ENCODE measurements at regions not wholly inside any gene's neighbourhood (a gene's known extent, or its start where the extent isn't known, plus 50 kb on each side); places are given as distances from the start of the nearest gene placed in this dataset.
A peak's percentile ranks its signal among the peaks of the same experiment; 100 is the strongest.

DNA sequence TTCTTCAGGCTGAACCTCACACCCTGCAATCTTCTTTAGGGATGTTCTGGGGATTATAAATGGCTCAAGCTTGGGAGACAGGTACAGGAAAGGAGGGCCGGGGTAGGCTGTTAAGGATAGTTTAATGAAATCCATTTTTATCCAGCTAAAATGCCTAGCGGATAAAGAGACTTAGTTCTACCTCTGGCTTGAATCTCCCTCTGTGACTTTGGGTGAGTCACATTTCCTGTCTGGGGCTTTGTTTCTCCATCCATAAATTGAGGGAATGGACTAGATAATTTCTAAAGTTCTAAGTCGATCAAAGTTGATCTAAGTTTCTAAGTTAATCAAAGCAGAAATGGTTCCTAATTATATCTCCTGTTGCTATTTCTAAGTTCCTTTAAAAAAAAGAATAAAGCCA is 319.6 kb upstream of the E2F7 start:
- no peak overlapping the region for H3K4me3 ChIP-seq (ENCODE audit: low read depth, low read length)
- DNase-seq (ENCODE audit: low read depth), result no peak

DNA sequence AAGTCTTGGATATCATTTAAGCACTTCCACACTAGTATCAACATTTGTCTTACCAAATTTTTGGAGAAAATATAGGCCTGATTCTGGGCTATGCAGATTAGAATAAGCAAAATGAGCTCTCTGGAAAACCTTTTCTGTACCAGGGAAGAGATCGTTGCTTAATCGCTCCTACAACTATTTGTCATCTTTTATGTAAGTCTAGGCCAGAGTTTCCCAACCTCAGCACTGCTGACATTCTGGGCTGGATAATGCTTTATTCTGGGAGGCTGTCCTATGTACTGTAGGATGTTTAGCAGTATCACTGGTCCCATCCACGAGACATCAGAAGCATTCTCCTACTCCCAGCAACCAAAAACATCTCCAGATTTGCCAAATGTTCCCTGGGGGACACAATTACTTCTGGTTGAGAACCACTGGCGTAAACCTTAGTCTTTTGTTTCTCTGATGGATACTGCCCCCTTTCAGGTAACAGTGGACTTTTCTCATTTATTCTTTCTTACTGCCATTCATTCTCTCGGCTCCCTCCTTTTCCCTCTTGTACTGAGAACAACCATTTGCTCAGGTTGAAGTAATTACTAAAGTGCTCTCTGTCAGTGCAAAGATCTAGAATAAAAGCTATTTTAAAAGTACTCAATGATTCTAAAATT is 316.9 kb upstream of the E2F7 start:
- DNase-seq (ENCODE audit: low read depth), result no peak

DNA sequence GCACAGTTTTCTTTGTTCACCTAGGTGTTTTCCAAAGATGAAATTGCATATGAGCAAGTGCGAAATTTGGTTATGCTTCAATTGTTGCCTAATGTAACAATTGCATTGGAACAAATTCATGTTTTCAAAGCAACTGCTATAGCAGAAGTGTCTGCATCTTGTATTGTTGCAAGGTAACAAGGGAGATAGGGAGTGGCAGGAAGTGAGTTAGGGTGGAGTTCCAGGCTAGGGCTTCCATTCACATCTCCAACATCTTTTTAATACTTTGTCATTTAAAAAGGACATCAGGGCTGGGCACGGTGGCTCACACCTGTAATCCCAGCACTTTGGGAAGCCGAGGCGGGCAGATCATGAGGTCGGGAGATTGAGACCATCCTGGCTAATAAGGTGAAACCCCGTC is 312.3 kb upstream of the E2F7 start:
- DNase-seq (ENCODE audit: low read depth), result no peak
- H3K4me3 ChIP-seq (ENCODE audit: low read depth, low read length), result no peak overlapping the region

More for the DNA sequence above, 316.9 kb upstream of the E2F7 start:
- no peak overlapping the region for H3K4me3 ChIP-seq (ENCODE audit: low read depth, low read length)

DNA sequence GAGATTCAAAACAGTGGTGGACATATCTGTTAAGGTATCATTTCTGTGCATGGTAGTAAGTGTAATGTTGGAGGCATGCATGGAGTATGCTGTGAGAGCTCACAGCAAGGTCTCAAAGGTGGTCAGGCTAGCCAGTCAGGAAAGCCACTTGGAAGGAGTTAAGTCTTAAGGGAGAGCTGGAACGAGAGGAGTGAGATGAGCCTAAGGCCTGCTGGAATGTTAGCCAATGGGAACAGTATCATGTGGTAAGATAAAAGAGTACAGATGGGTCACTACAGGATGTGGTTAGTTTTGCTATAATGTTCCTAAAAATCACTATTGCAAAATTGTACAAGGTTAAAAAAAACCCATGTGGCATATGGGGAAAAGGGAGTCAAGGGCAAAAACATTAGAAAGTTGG is 311.7 kb upstream of the E2F7 start:
- no peak overlapping the region for H3K4me3 ChIP-seq (ENCODE audit: low read depth, low read length)
- DNase-seq (ENCODE audit: low read depth), result peak; percentile 47

DNA sequence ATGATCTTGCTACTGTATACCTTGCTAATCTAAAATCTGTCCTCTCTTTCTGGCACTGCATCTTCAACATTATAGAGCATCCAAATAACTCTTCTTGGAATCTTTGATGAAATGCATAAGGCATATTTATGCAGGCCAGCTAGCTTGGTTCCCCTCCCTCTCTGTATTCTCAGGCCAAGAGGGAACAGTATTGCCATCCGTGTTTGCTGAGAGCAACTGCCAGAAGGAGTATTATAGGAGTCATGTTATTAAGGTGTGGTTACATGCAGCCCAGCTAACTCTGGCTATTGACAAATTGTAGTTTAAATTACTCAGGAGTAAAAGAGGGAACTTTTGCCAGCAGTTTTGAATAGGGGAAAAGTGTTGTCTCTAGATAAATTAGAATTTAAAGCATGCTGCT is 309.3 kb upstream of the E2F7 start:
- H3K4me3 ChIP-seq (ENCODE audit: low read depth, low read length), result no peak overlapping the region
- no peak for DNase-seq (ENCODE audit: low read depth)

DNA sequence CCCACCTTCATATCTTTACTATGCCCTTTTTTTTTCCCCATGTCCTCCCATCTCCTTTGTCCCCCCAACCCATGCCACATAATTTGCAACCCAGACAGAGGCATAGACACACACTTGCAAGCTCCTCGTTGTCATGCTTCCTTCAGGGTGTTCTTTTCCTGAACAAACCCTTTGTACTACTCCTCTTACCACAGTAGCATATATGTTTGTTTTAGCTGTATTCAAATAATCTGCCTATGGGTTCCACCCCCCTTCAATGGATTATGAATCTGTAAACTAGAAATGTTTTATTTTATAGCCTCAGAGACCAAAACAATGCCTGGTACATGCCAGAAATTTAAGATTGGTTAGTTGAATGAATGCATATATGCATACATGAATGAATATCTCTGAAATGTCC is 307.1 kb upstream of the E2F7 start:
- H3K4me3 ChIP-seq (ENCODE audit: low read depth, low read length), result no peak overlapping the region
- no peak for DNase-seq (ENCODE audit: low read depth)

DNA sequence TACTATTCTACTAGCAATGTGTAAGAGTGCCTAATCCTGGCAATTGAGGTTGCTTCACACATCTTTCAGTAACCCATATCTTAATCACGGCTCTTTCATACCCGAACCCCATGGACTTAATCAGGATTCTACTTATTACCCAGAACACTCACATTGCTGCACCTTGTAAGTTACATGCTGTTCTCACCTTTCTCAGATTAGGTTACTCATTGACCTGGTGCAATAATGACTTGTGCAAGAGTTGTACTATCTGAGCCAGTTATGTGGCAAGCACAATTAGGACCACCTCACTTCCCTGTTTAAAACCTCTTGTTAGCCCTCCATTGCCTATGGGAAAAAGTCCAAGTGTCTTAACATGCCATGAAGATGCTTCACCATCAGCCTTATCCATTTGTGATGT is 306.7 kb upstream of the E2F7 start:
- no peak overlapping the region for H3K4me3 ChIP-seq (ENCODE audit: low read depth, low read length)
- no peak for DNase-seq (ENCODE audit: low read depth)

DNA sequence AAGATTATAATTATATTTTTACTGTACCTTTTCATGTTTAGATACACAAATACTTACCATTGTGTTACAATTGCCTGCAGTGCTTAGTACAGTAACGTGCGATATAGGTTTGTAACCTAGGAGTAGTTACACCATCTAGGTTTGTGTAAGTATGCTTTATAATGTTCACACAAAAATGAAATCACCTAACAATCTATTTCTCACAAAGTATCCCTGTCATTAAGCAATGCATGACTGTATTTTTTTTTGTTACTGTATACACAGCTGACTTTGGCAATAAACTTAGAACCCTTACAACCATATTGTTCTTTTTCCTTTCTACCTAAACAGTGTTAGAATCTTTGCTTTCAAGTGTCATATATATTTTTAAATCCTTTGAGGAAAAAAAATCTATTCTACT is 303.0 kb upstream of the E2F7 start:
- DNase-seq (ENCODE audit: low read depth), result no peak
- H3K4me3 ChIP-seq (ENCODE audit: low read depth, low read length), result no peak overlapping the region

DNA sequence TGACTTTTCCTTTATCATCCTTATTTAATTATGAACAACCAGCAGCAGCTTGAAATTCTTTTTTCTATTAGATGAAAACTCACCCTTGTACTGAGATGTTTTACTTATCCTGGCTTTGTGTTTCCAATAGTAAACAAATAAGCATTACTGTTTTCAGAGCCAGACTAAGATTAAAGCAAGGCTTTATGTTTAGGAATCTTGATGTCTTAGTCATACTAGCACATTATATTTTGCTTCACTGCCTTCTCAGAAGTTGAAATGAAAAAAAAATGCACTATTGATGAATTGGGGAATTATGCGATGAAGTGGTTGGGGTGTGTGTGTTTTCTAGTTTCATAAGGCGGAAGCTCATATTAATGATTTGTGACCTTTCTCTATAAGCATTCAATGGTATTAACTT is 301.2 kb upstream of the E2F7 start:
- no peak for DNase-seq (ENCODE audit: low read depth)
- no peak overlapping the region for H3K4me3 ChIP-seq (ENCODE audit: low read depth, low read length)

DNA sequence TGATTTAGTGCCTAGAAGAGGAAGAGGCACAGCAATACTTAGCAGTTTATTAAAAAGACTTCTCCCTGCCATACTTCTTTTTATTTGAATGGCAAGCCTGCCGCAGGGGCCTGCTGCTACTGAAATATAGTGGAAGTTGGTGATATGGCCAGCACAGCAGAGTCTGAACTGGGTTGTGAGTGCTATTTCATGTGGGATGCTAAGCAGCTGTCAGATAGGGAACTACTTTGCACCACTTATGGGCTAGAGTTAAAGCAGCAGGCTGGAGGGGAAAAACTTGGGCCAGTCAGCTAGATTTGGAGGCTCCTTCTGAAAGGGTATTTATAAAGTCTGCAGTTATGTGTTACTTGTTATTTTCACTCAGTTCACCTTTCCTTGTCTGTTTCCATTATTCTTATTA is 299.0 kb upstream of the E2F7 start:
- H3K4me3 ChIP-seq (ENCODE audit: low read depth, low read length), result no peak overlapping the region
- DNase-seq (ENCODE audit: low read depth), result no peak

DNA sequence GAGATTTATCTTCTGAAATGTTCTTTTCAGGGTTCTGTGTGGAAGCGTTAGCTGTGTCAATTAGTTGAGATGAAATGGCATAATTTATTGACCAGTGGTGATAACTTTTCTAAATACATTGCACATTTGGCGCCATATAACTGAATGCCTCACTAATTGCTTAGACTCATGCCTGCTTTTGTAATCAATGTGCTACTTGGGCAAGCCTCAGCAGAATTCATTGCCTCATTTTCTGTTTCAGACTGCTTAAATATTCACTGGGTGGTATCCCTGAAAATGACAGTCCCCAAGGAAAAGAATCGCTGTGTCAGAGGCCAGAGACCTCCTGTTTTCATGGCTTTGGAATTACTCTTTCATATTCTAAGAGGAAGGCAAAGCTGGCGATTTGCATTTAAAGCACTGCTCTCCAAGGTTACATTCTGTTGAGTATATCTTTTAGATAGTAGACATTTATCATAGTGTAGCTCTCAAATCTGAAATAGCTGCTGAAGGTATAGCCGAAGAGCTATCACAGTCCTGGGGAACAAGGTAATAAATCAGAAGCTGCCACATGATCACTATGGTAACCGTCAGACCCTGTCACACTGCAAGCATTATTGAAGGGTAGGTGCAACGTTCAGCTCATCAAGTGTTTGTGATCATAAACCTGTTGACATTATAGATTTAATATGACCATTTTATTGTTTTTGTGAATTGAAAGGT is 297.3 kb upstream of the E2F7 start:
- no peak for DNase-seq (ENCODE audit: low read depth)
- H3K4me3 ChIP-seq (ENCODE audit: low read depth, low read length), result no peak overlapping the region

DNA sequence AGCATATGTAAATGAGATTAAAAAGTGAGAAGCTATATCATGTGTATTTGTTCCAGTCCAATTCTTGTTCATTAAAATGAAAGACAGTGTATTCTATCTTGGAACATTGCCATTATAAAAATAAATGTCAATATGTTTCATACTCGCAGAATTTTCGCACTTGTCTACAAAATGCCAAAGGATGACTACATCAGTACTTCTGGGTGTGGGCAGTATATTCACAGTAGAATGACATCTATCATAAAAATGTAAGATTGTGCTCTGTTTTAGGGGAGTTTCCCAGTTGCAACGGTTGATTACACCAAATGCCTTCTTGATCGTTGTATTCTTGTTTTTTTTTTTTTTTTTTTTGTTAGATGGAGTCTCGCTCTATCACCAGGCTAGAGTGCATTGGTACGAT is 292.3 kb upstream of the E2F7 start:
- no peak overlapping the region for H3K4me3 ChIP-seq (ENCODE audit: low read depth, low read length)
- DNase-seq (ENCODE audit: low read depth), result no peak

DNA sequence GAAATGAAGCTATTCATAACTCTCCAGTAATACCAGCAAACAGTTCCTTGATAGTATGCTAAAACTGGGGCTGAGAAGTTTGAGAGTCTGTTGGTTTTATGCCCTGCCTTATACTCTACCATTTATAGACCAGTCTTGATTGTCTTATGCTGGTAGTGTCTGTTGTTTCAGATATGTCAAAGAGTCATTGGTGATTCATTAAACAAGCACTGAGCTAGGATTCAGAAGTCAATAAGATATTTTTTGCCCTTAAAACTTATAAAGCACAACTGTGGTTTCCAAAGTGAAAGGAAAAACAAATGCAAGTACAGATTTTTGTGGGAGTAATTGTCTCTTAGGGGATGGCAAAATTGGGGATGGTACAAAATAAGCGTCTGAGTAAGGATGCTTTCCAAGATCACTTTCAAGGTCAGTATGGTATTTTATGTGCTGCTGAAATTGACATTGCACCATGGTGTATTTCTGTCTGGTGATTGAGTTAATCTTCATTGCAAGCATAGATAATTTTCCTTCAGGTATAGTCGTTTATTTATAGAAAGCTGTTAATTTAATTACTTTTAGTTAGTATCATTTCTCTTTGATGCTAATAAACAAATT is 289.5 kb upstream of the E2F7 start:
- peak; percentile 51 for DNase-seq (ENCODE audit: low read depth)
- H3K4me3 ChIP-seq (ENCODE audit: low read depth, low read length), result no peak overlapping the region

DNA sequence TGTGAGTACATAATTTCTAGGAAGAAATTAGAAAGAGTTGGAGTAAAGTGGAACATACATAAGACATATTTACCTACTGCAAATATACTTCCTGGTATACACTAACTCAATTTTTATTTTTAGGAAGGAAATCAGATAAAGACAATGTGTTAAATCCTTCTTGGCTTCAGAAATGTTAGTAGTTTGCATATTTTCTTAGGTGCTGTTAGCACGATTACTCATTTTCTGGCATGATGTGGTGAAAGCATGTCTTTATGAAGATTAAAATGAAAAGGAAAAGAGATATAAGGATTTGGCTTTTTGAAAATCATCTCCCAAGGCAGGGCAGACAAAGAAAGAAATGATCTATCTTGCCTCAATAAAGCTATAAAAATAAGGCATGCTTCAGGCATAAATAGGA is 287.6 kb upstream of the E2F7 start:
- DNase-seq (ENCODE audit: low read depth), result no peak
- H3K4me3 ChIP-seq (ENCODE audit: low read depth, low read length), result no peak overlapping the region

DNA sequence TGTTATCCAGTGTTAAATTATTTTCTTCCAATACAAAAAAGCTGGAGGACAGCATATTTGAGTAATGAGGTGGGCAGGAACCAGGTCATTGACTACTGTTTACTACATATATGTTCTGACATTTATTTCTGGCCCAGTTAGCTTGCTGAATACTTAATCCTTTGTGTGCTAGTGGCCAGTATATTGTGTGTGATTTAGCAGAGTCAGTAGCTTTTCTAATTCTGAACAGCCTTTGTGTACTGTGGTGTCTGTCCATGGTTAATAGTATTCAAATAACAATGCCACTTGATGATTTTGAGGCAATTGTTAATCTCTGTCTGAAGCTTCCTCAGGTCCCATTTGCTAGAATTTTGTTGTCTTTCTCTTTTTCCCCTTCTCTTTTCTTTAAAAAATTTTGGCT is 286.5 kb upstream of the E2F7 start:
- H3K4me3 ChIP-seq (ENCODE audit: low read depth, low read length), result no peak overlapping the region
- no peak for DNase-seq (ENCODE audit: low read depth)

DNA sequence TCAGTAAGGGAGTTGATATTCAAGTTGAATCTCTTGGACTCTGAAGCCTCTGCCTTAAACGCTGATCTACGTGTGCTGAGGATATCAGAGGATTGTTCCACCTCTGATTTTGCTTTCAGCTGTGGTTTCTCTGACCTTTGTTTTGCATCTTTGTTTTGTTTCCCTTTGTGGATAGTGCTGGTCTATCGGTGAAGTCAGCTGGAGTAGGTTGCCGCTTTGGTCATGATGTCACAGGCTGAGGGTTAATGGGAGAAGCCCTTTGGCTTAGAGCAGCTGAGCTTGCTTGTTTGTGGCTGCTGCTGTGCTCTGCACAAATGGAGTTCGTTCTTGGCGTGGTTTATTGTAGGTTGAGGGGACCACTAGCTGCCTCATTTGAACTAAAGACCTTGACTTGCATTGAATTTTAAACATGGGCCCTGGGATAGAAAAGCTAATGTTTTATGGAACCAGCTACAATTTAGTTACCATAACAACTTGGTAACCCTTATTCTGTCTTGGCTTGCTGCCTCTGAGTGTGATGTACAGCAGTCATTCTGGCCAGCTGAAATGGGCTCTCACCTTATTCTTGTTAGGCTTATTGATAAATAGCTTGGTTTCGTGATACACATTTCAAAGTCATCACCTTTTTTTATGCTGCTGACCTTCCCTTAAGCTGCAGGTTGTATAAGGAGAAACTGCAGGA is 284.5 kb upstream of the E2F7 start:
- no peak for DNase-seq (ENCODE audit: low read depth)

DNA sequence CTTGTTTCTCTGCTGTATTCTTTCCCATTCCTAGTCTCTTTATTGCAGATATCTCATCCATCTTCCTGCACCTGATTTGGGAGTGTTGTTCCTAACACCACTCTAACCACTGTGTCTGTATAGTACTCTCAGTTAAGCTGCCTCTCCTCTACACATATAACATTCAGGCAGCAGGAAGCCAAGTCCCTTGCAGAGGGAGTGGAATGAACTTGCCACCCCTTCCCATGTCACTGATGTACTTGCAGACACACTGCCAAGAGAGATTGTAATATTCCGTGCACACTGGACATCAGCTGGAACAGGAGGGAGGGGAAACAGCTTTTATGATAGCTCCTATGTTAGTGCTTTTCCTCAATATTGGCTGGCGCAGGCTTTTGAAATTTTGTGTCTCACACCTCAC is 281.6 kb upstream of the E2F7 start:
- no peak for DNase-seq (ENCODE audit: low read depth)
- no peak overlapping the region for H3K4me3 ChIP-seq (ENCODE audit: low read depth, low read length)

More for the DNA sequence above, 284.5 kb upstream of the E2F7 start:
- no peak overlapping the region for H3K4me3 ChIP-seq (ENCODE audit: low read depth, low read length)

DNA sequence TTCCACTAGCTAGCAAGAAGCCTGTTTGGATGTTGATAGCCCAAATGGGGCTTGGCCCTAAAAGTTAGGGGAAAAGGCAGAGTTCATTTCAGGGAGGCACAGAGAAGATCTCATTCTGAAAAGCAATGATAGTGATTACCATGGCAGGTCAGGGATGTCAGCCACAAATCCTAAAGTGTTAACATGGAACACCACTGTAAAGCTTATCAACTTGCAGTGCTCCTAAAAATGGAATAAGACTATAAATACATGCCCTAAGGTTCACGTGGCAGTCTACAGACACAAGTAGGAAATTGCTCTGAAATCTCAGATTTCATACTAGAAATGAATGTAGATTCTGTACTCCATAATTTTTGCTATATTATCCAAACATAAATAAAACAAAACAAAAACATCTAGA is 280.0 kb upstream of the E2F7 start:
- no peak overlapping the region for H3K4me3 ChIP-seq (ENCODE audit: low read depth, low read length)
- DNase-seq (ENCODE audit: low read depth), result no peak

DNA sequence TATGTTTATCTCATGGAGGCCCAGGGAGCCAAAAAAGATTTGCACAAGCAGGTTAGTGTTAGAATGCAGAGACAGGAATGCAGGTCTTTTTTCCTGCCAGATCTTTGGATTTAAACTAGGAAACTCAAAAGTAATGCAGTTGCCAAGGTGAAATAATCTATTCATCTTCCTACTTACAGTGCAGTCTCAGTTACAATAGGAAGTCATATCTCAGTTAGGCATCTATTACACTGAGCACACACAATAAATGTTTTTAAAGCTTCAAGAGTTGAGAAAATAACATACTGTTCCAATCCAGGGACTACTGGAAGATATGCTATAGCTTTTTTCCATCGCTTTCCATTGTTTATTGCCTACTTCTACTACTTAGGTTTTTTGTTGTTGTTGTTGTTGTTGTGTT is 279.3 kb upstream of the E2F7 start:
- no peak overlapping the region for H3K4me3 ChIP-seq (ENCODE audit: low read depth, low read length)
- no peak for DNase-seq (ENCODE audit: low read depth)

DNA sequence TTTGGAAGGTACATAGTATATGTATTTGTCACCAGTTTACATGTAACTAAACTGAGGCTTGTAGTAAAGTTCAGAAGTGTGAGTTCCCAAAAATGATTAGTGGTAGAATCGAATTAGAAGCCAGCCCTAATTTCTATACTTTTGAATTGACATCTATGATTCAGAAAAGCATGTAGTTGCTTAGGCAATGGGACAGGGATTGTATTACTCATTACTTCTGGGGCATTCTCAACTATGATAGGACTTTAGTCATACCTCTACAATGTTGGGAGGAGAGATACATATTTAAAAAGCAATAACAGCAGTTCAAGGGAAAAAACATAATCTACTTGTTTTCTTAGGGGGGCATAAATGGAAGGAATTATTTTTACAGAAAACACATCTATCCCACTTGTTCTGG is 277.9 kb upstream of the E2F7 start:
- no peak for DNase-seq (ENCODE audit: low read depth)
- H3K4me3 ChIP-seq (ENCODE audit: low read depth, low read length), result no peak overlapping the region

DNA sequence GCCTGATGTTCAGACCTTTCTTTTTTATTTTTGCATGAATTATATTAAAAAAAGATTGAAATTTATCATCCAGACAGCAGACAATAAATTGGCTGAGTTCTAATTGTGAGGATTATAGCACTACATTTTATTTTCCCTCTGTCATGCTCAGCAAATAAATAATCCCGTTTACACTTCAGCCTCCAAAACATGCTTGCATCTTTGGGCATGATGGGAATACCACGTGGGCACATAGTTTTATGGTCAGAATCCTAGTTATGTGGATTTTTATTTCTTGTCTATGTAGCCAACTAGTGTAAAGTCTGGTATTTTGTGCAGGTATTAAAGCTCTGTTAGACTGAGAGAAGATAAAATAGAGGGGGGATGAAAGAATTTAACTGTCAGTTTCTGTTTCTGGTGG is 276.9 kb upstream of the E2F7 start:
- no peak for DNase-seq (ENCODE audit: low read depth)
- no peak overlapping the region for H3K4me3 ChIP-seq (ENCODE audit: low read depth, low read length)
